Retinal pigment epithelial cell (primary cell): ENCODE measurements at regions not wholly inside any gene's neighbourhood (a gene's known extent, or its start where the extent isn't known, plus 50 kb on each side); places are given as distances from the start of the nearest gene placed in this dataset.
A peak's percentile ranks its signal among the peaks of the same experiment; 100 is the strongest.

Experiments
- DNase-seq: peaks from one replicate; pipeline ENCODE4 v3.0.0-alpha.2; 2010; ENCODE audit warnings: low read depth
- H3K4me3 ChIP-seq: 2 replicates; pipeline ENCODE4 v1.5.1; 2011; ENCODE audit warnings: mild to moderate bottlenecking, low read length, control low read depth, moderate library complexity
- TF ChIP-seq, protein P1 (sequence below): conservative IDR thresholded peaks from 2 replicates; pipeline ENCODE4 v1.5.1; 2011; ENCODE audit warnings: low read depth, low read length, control low read depth, inconsistent platforms

DNA sequence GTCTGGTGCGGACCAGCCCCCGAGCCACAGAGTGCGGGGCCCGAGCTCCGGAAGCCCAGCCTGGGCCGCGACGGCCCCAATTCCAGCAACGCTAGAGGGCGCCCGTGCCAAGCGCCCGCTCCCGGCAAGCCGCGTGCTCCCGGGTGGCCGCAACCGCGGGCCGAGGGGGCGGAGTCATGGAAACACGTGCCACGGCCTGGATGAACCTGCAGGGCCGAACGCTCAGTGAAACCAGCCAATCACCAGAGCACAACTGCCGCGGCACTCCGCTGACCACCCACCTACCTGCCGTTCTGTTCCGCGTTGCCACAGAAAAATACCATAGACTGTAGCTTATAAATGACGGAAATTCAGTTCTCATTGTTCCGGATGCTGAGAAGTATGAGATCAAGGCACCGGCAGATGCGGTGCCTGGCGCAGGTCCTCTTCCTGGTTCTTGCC is 85.7 kb upstream of the FOXC1 start:
- no peak overlapping the region for H3K4me3 ChIP-seq
- TF ChIP-seq, protein P1, sequence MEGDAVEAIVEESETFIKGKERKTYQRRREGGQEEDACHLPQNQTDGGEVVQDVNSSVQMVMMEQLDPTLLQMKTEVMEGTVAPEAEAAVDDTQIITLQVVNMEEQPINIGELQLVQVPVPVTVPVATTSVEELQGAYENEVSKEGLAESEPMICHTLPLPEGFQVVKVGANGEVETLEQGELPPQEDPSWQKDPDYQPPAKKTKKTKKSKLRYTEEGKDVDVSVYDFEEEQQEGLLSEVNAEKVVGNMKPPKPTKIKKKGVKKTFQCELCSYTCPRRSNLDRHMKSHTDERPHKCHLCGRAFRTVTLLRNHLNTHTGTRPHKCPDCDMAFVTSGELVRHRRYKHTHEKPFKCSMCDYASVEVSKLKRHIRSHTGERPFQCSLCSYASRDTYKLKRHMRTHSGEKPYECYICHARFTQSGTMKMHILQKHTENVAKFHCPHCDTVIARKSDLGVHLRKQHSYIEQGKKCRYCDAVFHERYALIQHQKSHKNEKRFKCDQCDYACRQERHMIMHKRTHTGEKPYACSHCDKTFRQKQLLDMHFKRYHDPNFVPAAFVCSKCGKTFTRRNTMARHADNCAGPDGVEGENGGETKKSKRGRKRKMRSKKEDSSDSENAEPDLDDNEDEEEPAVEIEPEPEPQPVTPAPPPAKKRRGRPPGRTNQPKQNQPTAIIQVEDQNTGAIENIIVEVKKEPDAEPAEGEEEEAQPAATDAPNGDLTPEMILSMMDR = peak; percentile 68
- no peak for DNase-seq

DNA sequence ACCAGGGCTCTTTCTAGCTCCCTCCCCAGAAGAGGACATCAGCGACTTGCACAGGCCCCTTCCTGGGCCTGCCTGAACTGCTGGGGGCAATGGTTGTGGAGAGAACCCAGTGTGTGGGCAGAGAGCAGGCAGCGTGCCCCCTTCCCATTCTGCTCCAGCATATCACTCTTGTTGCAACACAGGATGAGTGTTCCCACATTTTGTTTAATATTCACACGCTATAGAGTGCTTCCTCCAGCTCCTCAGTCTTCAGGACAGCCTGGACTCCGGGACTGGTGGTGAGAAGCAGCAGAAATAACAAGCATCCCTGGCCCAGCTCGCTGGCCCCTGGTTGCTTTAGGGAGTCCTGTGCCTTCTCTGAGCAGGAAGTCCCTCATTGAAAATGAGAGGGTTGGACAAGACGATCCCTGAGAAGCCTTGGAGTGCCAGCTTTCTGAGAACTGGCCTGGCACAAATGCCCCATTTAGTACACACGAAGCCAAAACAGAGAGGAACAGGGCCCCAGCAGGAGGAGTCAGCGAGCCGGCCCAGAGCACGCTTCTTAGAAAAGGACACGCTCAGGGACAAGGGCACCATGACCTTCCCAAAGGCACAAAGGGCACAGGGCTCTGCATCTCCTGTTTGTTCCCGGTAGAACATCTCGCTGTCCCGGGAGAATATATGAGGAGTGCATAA is 84.2 kb upstream of the FOXC1 start:
- DNase-seq = no peak
- no peak overlapping the region for H3K4me3 ChIP-seq
- TF ChIP-seq, protein P1 = no peak

DNA sequence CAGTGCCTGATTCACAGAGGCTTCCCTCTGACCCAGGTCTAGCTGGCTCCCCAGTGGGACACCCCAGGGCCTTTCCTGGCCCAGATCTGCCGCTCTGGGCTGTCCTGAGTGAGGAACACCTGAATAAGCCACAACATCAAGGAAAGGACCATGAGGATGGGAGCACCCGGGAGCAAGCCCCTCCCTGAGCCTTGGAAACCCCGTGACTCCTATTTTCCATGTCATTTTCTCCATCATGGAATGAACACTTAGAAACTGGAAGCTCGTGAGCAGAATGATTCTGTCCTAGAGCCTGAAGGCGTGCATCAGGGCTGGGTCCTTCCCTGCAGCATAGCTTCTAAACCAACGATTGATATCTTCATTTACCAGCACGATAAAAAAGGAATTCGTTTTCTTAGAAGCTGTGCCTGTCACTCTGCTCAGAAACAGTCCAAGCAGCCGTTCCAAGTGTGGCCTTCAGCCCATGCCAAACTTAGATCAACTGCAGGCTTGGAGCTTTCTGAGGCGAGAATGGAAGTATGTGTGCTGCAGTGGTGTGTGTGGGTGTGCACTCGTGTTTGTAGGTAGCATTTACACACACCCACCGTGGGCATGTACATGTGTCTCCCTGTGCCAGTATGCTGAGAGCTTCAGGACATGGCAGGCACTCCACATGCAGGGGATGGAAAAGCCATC is 83.2 kb upstream of the FOXC1 start:
- DNase-seq = no peak
- TF ChIP-seq, protein P1 = no peak
- no peak overlapping the region for H3K4me3 ChIP-seq

DNA sequence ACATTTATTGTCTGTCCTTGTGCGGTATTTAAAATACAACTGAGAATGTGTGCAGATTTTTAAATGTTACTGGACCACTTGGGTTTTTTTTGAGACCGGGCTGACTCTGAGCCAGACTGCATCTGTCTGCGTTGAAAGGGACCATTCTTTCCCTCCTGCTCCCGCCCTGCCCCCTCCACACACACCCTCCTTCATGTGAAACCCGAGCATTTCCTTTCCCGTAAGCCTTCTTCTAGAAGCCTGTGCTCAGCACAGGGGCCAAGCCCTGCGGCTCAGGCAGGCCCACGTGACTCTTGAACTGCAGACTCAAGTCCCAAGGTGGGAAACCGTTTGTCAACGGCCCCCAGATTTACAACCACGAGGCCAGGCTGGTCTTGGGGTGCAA is 82.7 kb upstream of the FOXC1 start:
- TF ChIP-seq, protein P1 = no peak
- no peak overlapping the region for H3K4me3 ChIP-seq
- peak; percentile 51 for DNase-seq

DNA sequence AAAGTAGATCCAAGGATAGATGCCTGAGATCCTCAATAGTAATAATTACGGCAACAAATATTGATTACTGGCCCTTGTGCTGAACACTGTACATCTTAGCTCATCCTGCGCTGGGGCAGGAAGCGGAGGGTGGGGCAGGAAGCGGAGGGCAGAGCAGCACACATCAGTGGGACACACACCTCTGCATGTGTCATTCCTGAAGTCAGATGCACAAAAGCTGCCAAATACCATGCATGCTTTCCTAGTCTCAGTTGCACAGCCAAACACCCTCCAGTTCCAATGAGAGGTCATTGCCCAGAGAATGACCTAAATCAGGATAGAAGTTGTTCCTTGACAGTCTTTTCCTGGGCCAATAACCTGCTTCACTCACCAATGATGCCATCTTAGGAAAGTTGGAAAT is 74.4 kb upstream of the FOXC1 start:
- no peak for DNase-seq
- TF ChIP-seq, protein P1 = no peak
- no peak overlapping the region for H3K4me3 ChIP-seq

DNA sequence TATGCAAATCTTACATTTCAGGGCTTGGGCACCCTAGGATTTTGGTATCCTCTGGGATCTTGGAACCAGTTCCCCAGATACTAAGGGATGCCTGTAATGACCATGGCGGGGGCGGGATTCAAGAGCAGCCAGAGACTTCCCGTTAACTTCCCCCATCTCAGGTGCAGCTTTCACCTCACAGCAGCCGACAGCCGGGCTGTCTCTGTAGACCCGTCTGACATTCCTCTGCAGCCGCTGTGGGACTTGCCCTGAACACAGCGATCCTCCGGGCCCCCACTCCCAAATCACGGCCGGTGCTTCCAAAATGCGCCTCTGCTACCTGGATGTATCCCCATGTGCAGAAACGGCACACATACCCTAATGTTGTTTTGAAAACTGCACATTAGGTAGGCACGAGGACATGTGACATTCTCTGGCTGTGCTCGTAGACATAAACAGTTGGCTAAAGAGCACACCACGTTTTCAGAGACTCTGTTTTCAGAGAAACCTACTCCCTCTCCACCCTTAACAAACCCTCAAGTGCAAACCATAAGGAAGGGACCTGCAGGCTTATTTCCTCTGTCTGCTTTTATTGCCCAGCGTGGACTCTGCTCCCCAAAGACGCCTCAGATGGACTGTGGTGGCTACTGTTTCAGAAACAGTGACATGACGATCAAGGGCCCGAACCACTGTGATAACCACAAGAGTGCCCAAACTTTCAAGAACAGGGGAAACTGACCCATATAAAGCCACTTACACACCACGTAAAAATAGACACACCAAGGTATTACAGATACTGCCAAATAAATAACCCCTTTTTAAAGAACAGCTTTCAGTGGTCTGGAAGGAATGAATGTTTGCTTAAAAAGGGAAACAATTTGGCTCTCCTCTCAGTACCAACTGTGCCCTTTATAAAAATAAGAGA is 72.9 kb upstream of the FOXC1 start:
- no peak overlapping the region for H3K4me3 ChIP-seq
- no peak for DNase-seq
- TF ChIP-seq, protein P1 = no peak
